Transverse colon (tissue), 4 donors: ENCODE measurements at regions not wholly inside any gene's neighbourhood (a gene's known extent, or its start where the extent isn't known, plus 50 kb on each side); places are given as distances from the start of the nearest gene placed in this dataset.

Experiments used
- DNase-seq: peaks from one replicate; pipeline ENCODE4 v3.0.0-alpha.2; 2019
- H3K27ac ChIP-seq, 4 donors: fragments of 200-600 bp; sonication (generic); 2 replicates each; pipeline ENCODE4 v1.5.1; 2016 to 2018; ENCODE audit warnings: inconsistent platforms in 4 of 4
- H3K27me3 ChIP-seq: fragments of 200-600 bp; sonication (generic); 2 replicates; pipeline ENCODE4 v1.5.1; 2017; ENCODE audit warnings: inconsistent platforms
- H3K36me3 ChIP-seq, 4 donors: fragments of 200-600 bp; sonication (generic); 2 replicates each; pipeline ENCODE4 v1.5.1; 2017 to 2019; ENCODE audit warnings: inconsistent platforms in 4 of 4
- H3K4me1 ChIP-seq, 4 donors: fragments of 200-600 bp; sonication (generic); 2 replicates each; pipeline ENCODE4 v1.5.1; 2017 to 2020; ENCODE audit warnings: inconsistent platforms in 4 of 4
- H3K4me3 ChIP-seq, 4 donors: fragments of 200-600 bp; sonication (generic); 1 replicate in 1 of 4; 2 replicates in 3 of 4; pipeline versions ENCODE4 v1.5.1 to v1.6.1; 2017 to 2019; ENCODE audit warnings: inconsistent platforms in 4 of 4
- H3K9me3 ChIP-seq, 2 donors: fragments of 200-600 bp; sonication (generic); 2 replicates each; pipeline ENCODE4 v1.5.1; 2017 to 2019; ENCODE audit warnings: inconsistent platforms in 2 of 2
- EP300 ChIP-seq: sonication (generic); formaldehyde crosslinking; IDR thresholded peaks from one replicate; pipeline ENCODE4 v1.6.1; 2017; ENCODE audit warnings: antibody characterized with exemption, low read depth
- POLR2A ChIP-seq: fragments of 450-650 bp; IDR thresholded peaks from one replicate; pipeline ENCODE4 v1.6.1; 2016; ENCODE audit warnings: antibody characterized with exemption, mild to moderate bottlenecking, moderate library complexity
- POLR2AphosphoS5 ChIP-seq, 3 donors: sonication (generic); formaldehyde crosslinking; IDR thresholded peaks; one replicate each; pipeline ENCODE4 v1.6.1; 2016; ENCODE audit warnings: antibody characterized with exemption in 3 of 3
- WGBS, 2 donors: methylation state at CpG; one replicate each; pipeline ENCODE4 v1.1.5; 2018; ENCODE audit warnings: low coverage in 1 of 2; 5-methylcytosine and 5-hydroxymethylcytosine counted together
- in situ Hi-C, 4 donors: fragments of 200-750 bp; cut with MboI; loops; one replicate each; pipeline versions ENCODE4 v1.15.0 to v1.15.1; 2017; ENCODE audit warnings: low sequenced_read_pairs in 3 of 4, low pct_ligation_motif_present in 1 of 4, low pct_unique_long_range_greater_than_20kb in 1 of 4
- intact Hi-C: fragments of 100-400 bp; cut with DNase I; formaldehyde crosslinking; loops from one replicate; pipeline ENCODE4 v1.15.1; 2023; ENCODE audit warnings: low total_unique reads
- TF ChIP-seq, protein P1 (sequence below), 5 experiments: fragments of 200-600 bp in 3 of 5; fragments of 450-650 bp in 2 of 5; sonication (generic) in 3 of 5; IDR thresholded peaks; 1 replicate in 2 of 5; 2 replicates in 3 of 5; pipeline ENCODE4 v1.5.1; 2016 to 2017; ENCODE audit warnings: antibody characterized with exemption in 5 of 5, inconsistent platforms in 3 of 5, mild to moderate bottlenecking in 2 of 5, moderate library complexity in 1 of 5

DNA sequence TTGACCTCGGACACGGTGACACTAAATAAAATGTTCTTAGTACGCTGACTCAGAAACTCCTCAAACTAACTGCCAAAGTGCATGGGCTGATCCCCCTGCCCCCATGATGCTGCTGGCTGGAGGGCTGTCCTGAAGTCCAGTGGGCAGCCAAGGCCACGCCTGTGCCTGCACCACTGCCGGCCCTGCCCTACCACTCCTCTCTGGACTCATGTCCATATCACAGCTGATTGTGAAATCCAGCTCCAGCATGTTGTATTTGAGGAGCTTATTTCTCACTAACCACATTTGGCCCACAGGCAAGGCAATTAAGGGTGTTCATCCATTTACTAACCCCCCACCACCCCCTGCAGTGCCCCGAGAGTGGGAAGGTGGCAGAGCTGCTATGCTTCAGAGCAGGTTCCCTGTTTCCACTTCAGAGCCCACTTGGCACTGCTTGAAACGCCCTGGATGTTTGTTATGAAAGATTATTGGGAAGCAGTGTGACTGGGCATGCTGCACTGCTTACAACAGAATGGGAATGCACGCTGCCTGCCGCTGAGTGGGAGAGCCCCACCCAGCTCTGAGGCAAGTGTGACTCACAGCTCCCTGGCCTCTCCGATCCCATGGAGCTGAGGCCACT, 114.0 kb downstream of the UQCRFS1 start:
- Histone ChIP-seq H3K9me3 (no peaks in the 10 kb centered on the region), H3K4me1 (no peaks in the 10 kb centered on the region), H3K27ac (peak overlapping the region; percentile 18 to 58 (median 35)), H3K4me3 (no peak overlapping the region), H3K27me3 (no peaks in the 10 kb centered on the region), H3K36me3 (no peaks in the 10 kb centered on the region)
- no peak for TF ChIP-seq EP300
- TF ChIP-seq, protein P1, sequence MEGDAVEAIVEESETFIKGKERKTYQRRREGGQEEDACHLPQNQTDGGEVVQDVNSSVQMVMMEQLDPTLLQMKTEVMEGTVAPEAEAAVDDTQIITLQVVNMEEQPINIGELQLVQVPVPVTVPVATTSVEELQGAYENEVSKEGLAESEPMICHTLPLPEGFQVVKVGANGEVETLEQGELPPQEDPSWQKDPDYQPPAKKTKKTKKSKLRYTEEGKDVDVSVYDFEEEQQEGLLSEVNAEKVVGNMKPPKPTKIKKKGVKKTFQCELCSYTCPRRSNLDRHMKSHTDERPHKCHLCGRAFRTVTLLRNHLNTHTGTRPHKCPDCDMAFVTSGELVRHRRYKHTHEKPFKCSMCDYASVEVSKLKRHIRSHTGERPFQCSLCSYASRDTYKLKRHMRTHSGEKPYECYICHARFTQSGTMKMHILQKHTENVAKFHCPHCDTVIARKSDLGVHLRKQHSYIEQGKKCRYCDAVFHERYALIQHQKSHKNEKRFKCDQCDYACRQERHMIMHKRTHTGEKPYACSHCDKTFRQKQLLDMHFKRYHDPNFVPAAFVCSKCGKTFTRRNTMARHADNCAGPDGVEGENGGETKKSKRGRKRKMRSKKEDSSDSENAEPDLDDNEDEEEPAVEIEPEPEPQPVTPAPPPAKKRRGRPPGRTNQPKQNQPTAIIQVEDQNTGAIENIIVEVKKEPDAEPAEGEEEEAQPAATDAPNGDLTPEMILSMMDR (IDR thresholded peaks at IDR 0.05): no peak
- peak in 1 of 3 donors; percentile 30 for TF ChIP-seq POLR2AphosphoS5 (IDR thresholded peaks at IDR 0.05)
- TF ChIP-seq POLR2A: no peak
- in situ Hi-C loops: no loop called here
- WGBS, 2 donors: 54% methylated on average over 10 of the region's 10 CpGs; no CpG with 5 or more reads in 1 of the 2 donors
- intact Hi-C loops: no loop called here
- DNase-seq: peak; percentile 23

GRCh38 chr19:29098091-29098490, 114.9 kb downstream of the UQCRFS1 start:
- 79% methylated on average over 8 of the region's 8 CpGs; no CpG with 5 or more reads in 1 of the 2 donors for WGBS, 2 donors
- Histone ChIP-seq H3K4me1 (no peaks in the 10 kb centered on the region), H3K9me3 (no peaks in the 10 kb centered on the region), H3K27me3 (no peaks in the 10 kb centered on the region), H3K36me3 (no peaks in the 10 kb centered on the region), H3K27ac (peak overlapping the region in 1 of 4 donors; percentile 43), H3K4me3 (no peak overlapping the region)
- TF ChIP-seq, protein P1 (IDR thresholded peaks at IDR 0.05): no peak
- TF ChIP-seq EP300 (no peak), POLR2AphosphoS5 (IDR thresholded peaks at IDR 0.05) (no peak), POLR2A (no peak)
- intact Hi-C loops: no loop called here
- DNase-seq: no peak
- in situ Hi-C loops: no loop called here

DNA sequence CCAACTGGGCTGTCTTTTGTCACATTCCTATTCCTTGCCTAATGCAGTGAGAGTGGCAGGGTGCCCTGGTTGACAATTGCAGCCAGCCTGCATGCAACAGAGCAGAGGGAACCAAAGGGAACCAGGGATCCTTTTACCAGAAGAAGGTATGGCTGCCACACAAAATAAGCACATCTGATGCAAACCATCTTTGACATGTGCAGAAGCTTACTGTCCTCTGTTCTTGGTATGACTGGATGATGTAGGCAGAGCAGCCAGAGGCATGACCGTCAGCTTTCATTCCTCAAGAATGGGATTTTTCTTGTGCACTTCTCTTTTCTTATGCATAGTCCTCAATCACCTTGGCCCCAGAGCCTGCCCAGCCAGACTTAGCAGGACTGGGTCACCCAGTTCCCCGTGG, 116.1 kb downstream of the UQCRFS1 start:
- Histone ChIP-seq H3K9me3 (no peaks in the 10 kb centered on the region), H3K36me3 (no peaks in the 10 kb centered on the region), H3K4me1 (no peaks in the 10 kb centered on the region), H3K27me3 (no peaks in the 10 kb centered on the region), H3K4me3 (no peak overlapping the region), H3K27ac (no peak overlapping the region)
- WGBS, 2 donors: 58 to 59% methylated on average over 2 of the region's 2 CpGs
- intact Hi-C loops: no loop called here
- in situ Hi-C loops: no loop called here
- no peak for DNase-seq
- TF ChIP-seq, protein P1 (IDR thresholded peaks at IDR 0.05): no peak
- TF ChIP-seq EP300: no peak
- TF ChIP-seq POLR2AphosphoS5 (IDR thresholded peaks at IDR 0.05): no peak
- no peak for TF ChIP-seq POLR2A

- Histone ChIP-seq H3K4me3 (no peak overlapping the region), H3K27ac (no peak overlapping the region), H3K4me1 (no peaks in the 10 kb centered on the region), H3K27me3 (no peaks in the 10 kb centered on the region), H3K36me3 (no peaks in the 10 kb centered on the region), H3K9me3 (no peaks in the 10 kb centered on the region)
- intact Hi-C loops (no loop called here), in situ Hi-C loops (no loop called here)
- DNase-seq: no peak
- WGBS, 2 donors: 85% methylated on average over 6 of the region's 6 CpGs; no CpG with 5 or more reads in 1 of the 2 donors
- TF ChIP-seq, protein P1 (IDR thresholded peaks at IDR 0.05): no peak
- TF ChIP-seq EP300 (no peak), POLR2A (no peak), POLR2AphosphoS5 (IDR thresholded peaks at IDR 0.05) (no peak)
Observed at GRCh38 chr19:29093553-29093908, 119.4 kb downstream of the UQCRFS1 start.
